ENCODE measurements at regions not wholly inside any gene's neighbourhood (a gene's known extent, or its start where the extent isn't known, plus 50 kb on each side); places are given as distances from the start of the nearest gene placed in this dataset.

DNA sequence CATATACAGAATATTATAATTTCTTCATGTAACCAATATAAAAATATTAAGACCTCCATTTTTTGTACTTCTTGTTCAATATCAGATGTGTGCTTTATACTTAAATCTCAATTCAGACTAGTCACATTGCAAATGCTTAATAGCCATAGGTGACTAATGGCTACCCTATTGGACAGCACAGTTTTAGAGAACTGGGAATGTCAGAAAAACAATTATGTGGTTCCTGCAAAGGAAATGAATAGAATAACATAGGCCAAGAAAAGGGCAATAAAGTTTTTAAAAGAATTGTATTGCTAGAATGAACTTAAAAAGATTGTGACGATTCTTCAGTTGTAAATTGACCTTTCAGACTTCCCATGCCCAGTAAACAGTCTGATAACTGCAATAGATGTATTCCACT lies 843.0 kb downstream of the METTL15 start:
- H3K4me3 ChIP-seq (ENCODE audit: low read length), result no peak overlapping the region
- TF ChIP-seq, protein P1, sequence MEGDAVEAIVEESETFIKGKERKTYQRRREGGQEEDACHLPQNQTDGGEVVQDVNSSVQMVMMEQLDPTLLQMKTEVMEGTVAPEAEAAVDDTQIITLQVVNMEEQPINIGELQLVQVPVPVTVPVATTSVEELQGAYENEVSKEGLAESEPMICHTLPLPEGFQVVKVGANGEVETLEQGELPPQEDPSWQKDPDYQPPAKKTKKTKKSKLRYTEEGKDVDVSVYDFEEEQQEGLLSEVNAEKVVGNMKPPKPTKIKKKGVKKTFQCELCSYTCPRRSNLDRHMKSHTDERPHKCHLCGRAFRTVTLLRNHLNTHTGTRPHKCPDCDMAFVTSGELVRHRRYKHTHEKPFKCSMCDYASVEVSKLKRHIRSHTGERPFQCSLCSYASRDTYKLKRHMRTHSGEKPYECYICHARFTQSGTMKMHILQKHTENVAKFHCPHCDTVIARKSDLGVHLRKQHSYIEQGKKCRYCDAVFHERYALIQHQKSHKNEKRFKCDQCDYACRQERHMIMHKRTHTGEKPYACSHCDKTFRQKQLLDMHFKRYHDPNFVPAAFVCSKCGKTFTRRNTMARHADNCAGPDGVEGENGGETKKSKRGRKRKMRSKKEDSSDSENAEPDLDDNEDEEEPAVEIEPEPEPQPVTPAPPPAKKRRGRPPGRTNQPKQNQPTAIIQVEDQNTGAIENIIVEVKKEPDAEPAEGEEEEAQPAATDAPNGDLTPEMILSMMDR (conservative IDR thresholded peaks at IDR 0.05; ENCODE audit: low read depth, low read length), result no peak
- no peak for DNase-seq (ENCODE audit: low read depth)

GRCh38 chr11:28939381-28939780 lies 831.2 kb downstream of the METTL15 start:
- DNase-seq (ENCODE audit: low read depth), result no peak
- TF ChIP-seq, protein P1 (conservative IDR thresholded peaks at IDR 0.05; ENCODE audit: low read depth, low read length), result no peak
- no peak overlapping the region for H3K4me3 ChIP-seq (ENCODE audit: low read length)

DNA sequence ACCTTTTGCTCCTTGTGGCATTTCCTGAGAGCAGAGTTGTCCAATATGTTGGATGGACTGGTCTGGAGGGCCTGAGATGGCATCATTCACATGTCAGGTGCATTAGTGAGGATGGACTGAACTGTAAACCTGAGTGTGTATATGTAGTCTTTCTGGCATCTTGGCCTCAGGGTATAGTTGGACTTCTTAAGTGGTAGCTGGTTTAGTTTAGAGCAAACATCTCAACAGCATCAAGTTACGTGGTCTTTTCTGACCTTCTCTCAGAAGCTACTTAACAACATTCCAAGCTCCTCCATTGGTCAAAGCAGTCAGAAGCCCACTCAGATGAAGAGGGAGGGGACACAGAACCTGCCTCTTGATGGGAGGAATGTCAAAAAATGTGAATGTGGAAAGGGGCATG lies 829.9 kb downstream of the METTL15 start:
- TF ChIP-seq, protein P1 (conservative IDR thresholded peaks at IDR 0.05; ENCODE audit: low read depth, low read length), result no peak
- DNase-seq (ENCODE audit: low read depth), result no peak

DNA sequence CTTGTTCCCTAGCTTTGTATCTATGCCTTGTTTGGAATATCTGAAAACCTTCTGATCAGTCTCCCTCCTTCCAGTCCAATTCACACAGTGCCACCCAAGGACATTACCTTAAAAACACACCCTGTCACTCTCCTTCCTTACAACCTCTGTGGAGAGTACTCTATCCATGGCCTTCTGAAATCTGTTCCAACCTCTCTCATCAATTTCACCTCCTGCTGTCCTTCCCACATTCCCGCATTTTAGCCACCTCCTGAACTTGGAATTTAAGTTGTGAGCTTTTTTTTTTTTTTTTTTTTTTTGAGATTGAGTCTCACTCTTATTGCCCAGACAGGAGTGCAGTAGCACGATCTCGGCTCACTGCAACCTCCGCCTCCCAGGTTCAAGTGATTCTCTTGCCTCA lies 824.8 kb downstream of the METTL15 start:
- DNase-seq (ENCODE audit: low read depth), result no peak
- TF ChIP-seq, protein P1 (conservative IDR thresholded peaks at IDR 0.05; ENCODE audit: low read depth, low read length), result no peak
- H3K4me3 ChIP-seq (ENCODE audit: low read length), result no peak overlapping the region

More for the DNA sequence above, 829.9 kb downstream of the METTL15 start:
- no peak overlapping the region for H3K4me3 ChIP-seq (ENCODE audit: low read length)

GRCh38 chr11:28924004-28924403 lies 815.8 kb downstream of the METTL15 start:
- TF ChIP-seq, protein P1 (conservative IDR thresholded peaks at IDR 0.05; ENCODE audit: low read depth, low read length), result no peak
- no peak for DNase-seq (ENCODE audit: low read depth)
- H3K4me3 ChIP-seq (ENCODE audit: low read length), result no peak overlapping the region

- TF ChIP-seq, protein P1 (conservative IDR thresholded peaks at IDR 0.05; ENCODE audit: low read depth, low read length), result no peak
- H3K4me3 ChIP-seq (ENCODE audit: low read length), result no peak overlapping the region
- DNase-seq (ENCODE audit: low read depth), result no peak
Observed at GRCh38 chr11:28922386-28922981, 814.3 kb downstream of the METTL15 start.

GRCh38 chr11:28919194-28919593 lies 811.0 kb downstream of the METTL15 start:
- no peak for DNase-seq (ENCODE audit: low read depth)
- TF ChIP-seq, protein P1 (conservative IDR thresholded peaks at IDR 0.05; ENCODE audit: low read depth, low read length), result no peak
- H3K4me3 ChIP-seq (ENCODE audit: low read length), result no peak overlapping the region
